Colonic mucosa (tissue), 4 donors: ENCODE measurements at regions not wholly inside any gene's neighbourhood (a gene's known extent, or its start where the extent isn't known, plus 50 kb on each side); places are given as distances from the start of the nearest gene placed in this dataset.

ENCODE experiments used
- DNase-seq: peaks from one replicate; pipeline ENCODE4 v3.0.0-alpha.2; 2020
- H3K27ac ChIP-seq: fragments of 200-600 bp; one replicate; pipeline ENCODE4 v1.8.0; 2021
- H3K27me3 ChIP-seq: fragments of 200-600 bp; one replicate; pipeline ENCODE4 v1.8.0; 2021
- H3K36me3 ChIP-seq: fragments of 200-600 bp; one replicate; pipeline ENCODE4 v1.8.0; 2021
- H3K4me1 ChIP-seq: fragments of 200-600 bp; one replicate; pipeline ENCODE4 v1.8.0; 2021; ENCODE audit warnings: mild to moderate bottlenecking
- H3K4me3 ChIP-seq: fragments of 200-600 bp; one replicate; pipeline ENCODE4 v1.8.0; 2021
- H3K9ac ChIP-seq, 2 donors: one replicate each; pipeline ENCODE4 v1.7.0; 2013; ENCODE audit warnings: control low read depth in 2 of 2, low read depth in 2 of 2, low read length in 2 of 2
- H3K9me3 ChIP-seq: fragments of 200-600 bp; one replicate; pipeline ENCODE4 v1.8.0; 2021
- CTCF ChIP-seq: fragments of 200-600 bp; IDR thresholded peaks from one replicate; pipeline ENCODE4 v1.8.0; 2022; ENCODE audit warnings: antibody characterized with exemption, mild to moderate bottlenecking
- intact Hi-C: fragments of 100-400 bp; cut with DNase I; formaldehyde crosslinking; loops from one replicate; pipeline ENCODE4 v1.14.1; 2022
- donor health status: healthy.
- donor health status: DM: no; HTN: no; CAD: no.
- donor health status: DM: no; HTN: no; CAD: no.

- H3K4me3 ChIP-seq, result no peak overlapping the region
- no peak for DNase-seq
- intact Hi-C loops, result no loop called here
- H3K36me3 ChIP-seq, result no peaks in the 10 kb centered on the region
- H3K9me3 ChIP-seq, result no peaks in the 10 kb centered on the region
- H3K4me1 ChIP-seq, result no peaks in the 10 kb centered on the region
- no peak overlapping the region for H3K9ac ChIP-seq
- no peaks in the 10 kb centered on the region for H3K27me3 ChIP-seq
- H3K27ac ChIP-seq, result no peak overlapping the region
- TF ChIP-seq CTCF, result no peak
Observed at GRCh38 chr5:174806729-174807128, 82.3 kb downstream of the MSX2 start.

GRCh38 chr5:174801798-174802197 is 77.4 kb downstream of the MSX2 start:
- TF ChIP-seq CTCF, result no peak
- intact Hi-C loops, result no loop called here
- no peaks in the 10 kb centered on the region for H3K27me3 ChIP-seq

GRCh38 chr5:174800435-174800834 is 76.1 kb downstream of the MSX2 start:
- intact Hi-C loops, result no loop called here

More at GRCh38 chr5:174801798-174802197, 77.4 kb downstream of the MSX2 start:
- no peaks in the 10 kb centered on the region for H3K9me3 ChIP-seq
- no peak for DNase-seq
- H3K4me1 ChIP-seq, result no peaks in the 10 kb centered on the region
- no peak overlapping the region for H3K4me3 ChIP-seq
- no peak overlapping the region for H3K9ac ChIP-seq
- H3K27ac ChIP-seq, result no peak overlapping the region
- no peaks in the 10 kb centered on the region for H3K36me3 ChIP-seq

GRCh38 chr5:174799121-174799520 is 74.7 kb downstream of the MSX2 start:
- DNase-seq, result no peak
- no peaks in the 10 kb centered on the region for H3K27me3 ChIP-seq
- TF ChIP-seq CTCF, result no peak
- H3K9ac ChIP-seq, result no peak overlapping the region
- no peaks in the 10 kb centered on the region for H3K4me1 ChIP-seq
- no peaks in the 10 kb centered on the region for H3K9me3 ChIP-seq
- H3K4me3 ChIP-seq, result no peak overlapping the region
- intact Hi-C loops, result no loop called here
- no peaks in the 10 kb centered on the region for H3K36me3 ChIP-seq
- H3K27ac ChIP-seq, result no peak overlapping the region

More at GRCh38 chr5:174800435-174800834, 76.1 kb downstream of the MSX2 start:
- Histone ChIP-seq H3K27ac (no peak overlapping the region), H3K4me1 (no peaks in the 10 kb centered on the region), H3K36me3 (no peaks in the 10 kb centered on the region), H3K9me3 (no peaks in the 10 kb centered on the region), H3K4me3 (no peak overlapping the region), H3K9ac (no peak overlapping the region), H3K27me3 (no peaks in the 10 kb centered on the region)
- TF ChIP-seq CTCF, result no peak
- no peak for DNase-seq

GRCh38 chr5:174798551-174798951 is 74.2 kb downstream of the MSX2 start:
- H3K27ac ChIP-seq, result no peak overlapping the region
- no peak overlapping the region for H3K4me3 ChIP-seq
- H3K9ac ChIP-seq, result no peak overlapping the region
- H3K9me3 ChIP-seq, result no peaks in the 10 kb centered on the region
- intact Hi-C loops, result no loop called here
- H3K36me3 ChIP-seq, result no peaks in the 10 kb centered on the region
- DNase-seq, result no peak
- H3K27me3 ChIP-seq, result no peaks in the 10 kb centered on the region
- no peak for TF ChIP-seq CTCF
- H3K4me1 ChIP-seq, result no peaks in the 10 kb centered on the region
